ENCODE measurements at regions not wholly inside any gene's neighbourhood (a gene's known extent, or its start where the extent isn't known, plus 50 kb on each side); places are given as distances from the start of the nearest gene placed in this dataset.

DNA sequence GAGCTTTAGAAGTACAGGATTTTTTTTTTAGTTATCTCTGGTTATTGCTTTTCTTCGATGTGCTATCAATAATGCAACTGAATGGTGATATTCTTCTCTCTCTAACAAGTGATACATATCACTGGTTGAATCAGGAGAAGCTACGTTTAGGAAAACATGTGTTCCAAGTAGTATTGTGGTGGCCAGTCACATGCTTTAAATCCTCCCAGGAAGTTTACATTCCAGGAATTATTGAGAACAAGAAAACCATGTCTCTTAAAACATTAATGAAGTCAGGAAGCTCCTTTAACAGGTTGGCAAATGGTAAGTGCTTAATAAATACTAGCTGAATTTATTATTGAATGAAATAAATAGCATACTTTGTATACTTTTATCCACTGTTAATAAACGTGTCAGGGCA, 371.1 kb downstream of the BCKDHB start:
- H3K27ac ChIP-seq = no peak overlapping the region
- H3K36me3 ChIP-seq (ENCODE audit: insufficient read depth in 1 of 2, low read depth in 1 of 2) = no peaks in the 10 kb centered on the region
- 62 to 73% (median 65%) methylated on average over 3 of the region's 3 CpGs for WGBS, 3 donors
- no peak overlapping the region for H3K4me3 ChIP-seq
- H3K27me3 ChIP-seq (ENCODE audit: insufficient read depth in 3 of 3, low read length in 2 of 3) = no peaks in the 10 kb centered on the region
- H3K9me3 ChIP-seq = no peaks in the 10 kb centered on the region
- intact Hi-C loops (cut with DNase I) = no loop called here
- TF ChIP-seq, protein P1, sequence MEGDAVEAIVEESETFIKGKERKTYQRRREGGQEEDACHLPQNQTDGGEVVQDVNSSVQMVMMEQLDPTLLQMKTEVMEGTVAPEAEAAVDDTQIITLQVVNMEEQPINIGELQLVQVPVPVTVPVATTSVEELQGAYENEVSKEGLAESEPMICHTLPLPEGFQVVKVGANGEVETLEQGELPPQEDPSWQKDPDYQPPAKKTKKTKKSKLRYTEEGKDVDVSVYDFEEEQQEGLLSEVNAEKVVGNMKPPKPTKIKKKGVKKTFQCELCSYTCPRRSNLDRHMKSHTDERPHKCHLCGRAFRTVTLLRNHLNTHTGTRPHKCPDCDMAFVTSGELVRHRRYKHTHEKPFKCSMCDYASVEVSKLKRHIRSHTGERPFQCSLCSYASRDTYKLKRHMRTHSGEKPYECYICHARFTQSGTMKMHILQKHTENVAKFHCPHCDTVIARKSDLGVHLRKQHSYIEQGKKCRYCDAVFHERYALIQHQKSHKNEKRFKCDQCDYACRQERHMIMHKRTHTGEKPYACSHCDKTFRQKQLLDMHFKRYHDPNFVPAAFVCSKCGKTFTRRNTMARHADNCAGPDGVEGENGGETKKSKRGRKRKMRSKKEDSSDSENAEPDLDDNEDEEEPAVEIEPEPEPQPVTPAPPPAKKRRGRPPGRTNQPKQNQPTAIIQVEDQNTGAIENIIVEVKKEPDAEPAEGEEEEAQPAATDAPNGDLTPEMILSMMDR (IDR thresholded peaks at IDR 0.05) = no peak
- no peak for DNase-seq
- ATAC-seq = no peak
- H3K4me1 ChIP-seq = no peaks in the 10 kb centered on the region

DNA sequence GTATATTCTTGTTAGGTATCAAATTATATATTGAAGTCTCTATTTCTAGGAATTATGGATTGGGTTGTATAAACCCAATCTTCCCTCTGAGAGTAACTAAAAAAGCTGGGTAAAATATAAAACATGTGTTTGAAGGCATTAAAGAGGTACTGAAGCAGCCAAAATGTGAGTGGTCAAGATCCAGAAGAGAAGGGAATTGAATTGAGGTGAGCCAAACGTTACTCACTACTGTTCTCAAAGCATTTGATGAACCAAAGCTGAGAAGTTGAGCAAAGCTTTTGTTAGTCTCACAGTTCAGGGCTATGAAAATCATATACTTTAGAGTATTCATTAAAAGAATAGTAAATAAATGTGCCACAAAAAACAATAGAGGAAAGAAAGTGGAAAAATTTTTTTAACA, 365.8 kb downstream of the BCKDHB start:
- Histone ChIP-seq H3K9me3 (no peaks in the 10 kb centered on the region), H3K27me3 (ENCODE audit: insufficient read depth in 3 of 3, low read length in 2 of 3) (no peaks in the 10 kb centered on the region), H3K4me1 (no peaks in the 10 kb centered on the region), H3K36me3 (ENCODE audit: insufficient read depth in 1 of 2, low read depth in 1 of 2) (no peaks in the 10 kb centered on the region), H3K27ac (no peak overlapping the region), H3K4me3 (no peak overlapping the region)
- TF ChIP-seq, protein P1 (IDR thresholded peaks at IDR 0.05) = no peak
- ATAC-seq (no peak), DNase-seq (no peak)
- 69 to 84% (median 77%) methylated on average over 1 of the region's 1 CpG for WGBS, 3 donors
- intact Hi-C loops (cut with DNase I) = no loop called here

DNA sequence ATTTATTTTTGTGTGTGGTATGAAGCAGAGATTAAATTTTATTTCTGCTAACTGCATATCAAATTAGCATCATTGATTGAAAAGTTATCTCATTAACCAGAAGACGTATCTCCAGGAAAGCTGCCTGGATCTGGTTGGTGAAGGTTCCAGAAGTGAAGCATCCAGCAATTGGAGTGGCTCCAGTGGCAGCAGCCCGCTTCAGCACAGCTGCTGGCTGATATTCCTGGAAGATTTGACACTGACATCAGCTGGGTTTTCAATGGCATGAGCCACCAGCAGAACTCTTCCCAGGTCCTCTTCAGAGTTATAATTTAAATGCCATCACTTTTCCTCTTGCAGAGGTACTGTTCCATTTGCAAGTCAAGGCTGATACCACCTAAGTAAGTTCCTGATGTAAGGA, 363.5 kb downstream of the BCKDHB start:
- H3K27ac ChIP-seq = no peak overlapping the region
- TF ChIP-seq, protein P1 (IDR thresholded peaks at IDR 0.05) = no peak
- no peaks in the 10 kb centered on the region for H3K27me3 ChIP-seq (ENCODE audit: insufficient read depth in 3 of 3, low read length in 2 of 3)
- DNase-seq = no peak
- no peak overlapping the region for H3K4me3 ChIP-seq
- peak in 1 of 4 donors; percentile 65 for ATAC-seq
- no peaks in the 10 kb centered on the region for H3K4me1 ChIP-seq
- H3K9me3 ChIP-seq = no peaks in the 10 kb centered on the region
- no peaks in the 10 kb centered on the region for H3K36me3 ChIP-seq (ENCODE audit: insufficient read depth in 1 of 2, low read depth in 1 of 2)
- WGBS, 3 donors = 20 to 48% (median 26%) methylated on average over 2 of the region's 2 CpGs
- intact Hi-C loops (cut with DNase I) = no loop called here

DNA sequence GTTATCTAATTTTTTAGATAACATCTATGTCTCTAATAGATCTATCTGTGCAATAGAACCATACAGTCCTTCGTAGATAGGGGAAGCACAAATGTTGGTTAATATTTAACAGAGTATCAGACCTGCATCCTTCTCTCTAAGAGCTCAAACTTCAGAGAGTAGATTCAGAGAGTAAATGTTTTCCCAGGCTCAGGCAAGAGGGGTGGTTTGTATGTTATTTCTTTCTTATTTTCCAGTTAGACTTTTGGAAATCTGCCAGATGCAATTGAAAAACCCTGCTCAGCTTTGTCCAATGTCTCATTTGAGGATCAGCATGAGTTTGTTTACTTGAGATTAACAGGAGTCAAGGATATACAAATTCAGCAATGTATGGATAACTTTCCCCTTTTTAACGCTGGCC, 361.9 kb downstream of the BCKDHB start:
- TF ChIP-seq, protein P1 (IDR thresholded peaks at IDR 0.05) = no peak

DNA sequence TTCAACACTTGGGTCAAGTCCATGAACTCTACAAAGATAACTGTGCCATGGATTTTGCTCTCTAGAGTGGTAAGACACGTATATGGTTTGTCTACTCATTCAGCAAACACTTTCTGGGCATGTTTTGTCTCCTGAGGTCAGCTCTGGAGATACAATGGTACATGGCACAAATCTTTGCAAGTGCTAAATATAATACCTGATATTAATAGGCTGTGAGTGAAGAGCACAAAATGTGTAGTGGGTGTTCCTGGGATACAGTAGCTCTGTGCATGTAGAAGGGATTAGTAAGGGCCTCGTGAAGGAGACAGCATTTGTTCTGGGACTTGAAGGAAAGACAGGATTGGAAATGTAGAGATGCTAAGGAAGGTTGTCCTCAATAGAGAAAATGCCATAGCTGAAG, 360.9 kb downstream of the BCKDHB start:
- H3K27me3 ChIP-seq (ENCODE audit: insufficient read depth in 3 of 3, low read length in 2 of 3) = no peaks in the 10 kb centered on the region
- no peaks in the 10 kb centered on the region for H3K9me3 ChIP-seq
- no peak overlapping the region for H3K27ac ChIP-seq
- intact Hi-C loops (cut with DNase I) = no loop called here
- H3K4me1 ChIP-seq = no peaks in the 10 kb centered on the region
- TF ChIP-seq, protein P1 (IDR thresholded peaks at IDR 0.05) = no peak
- peak; percentile 48 to 97 (median 77) for ATAC-seq
- WGBS, 3 donors = 42 to 53% (median 49%) methylated on average over 2 of the region's 2 CpGs
- no peak for DNase-seq
- H3K36me3 ChIP-seq (ENCODE audit: insufficient read depth in 1 of 2, low read depth in 1 of 2) = no peaks in the 10 kb centered on the region
- H3K4me3 ChIP-seq = no peak overlapping the region

More for the DNA sequence above, 361.9 kb downstream of the BCKDHB start:
- Histone ChIP-seq H3K36me3 (ENCODE audit: insufficient read depth in 1 of 2, low read depth in 1 of 2) (no peaks in the 10 kb centered on the region), H3K27ac (no peak overlapping the region), H3K4me3 (no peak overlapping the region), H3K27me3 (ENCODE audit: insufficient read depth in 3 of 3, low read length in 2 of 3) (no peaks in the 10 kb centered on the region), H3K4me1 (no peaks in the 10 kb centered on the region), H3K9me3 (no peaks in the 10 kb centered on the region)
- intact Hi-C loops (cut with DNase I) = no loop called here
- WGBS, 3 donors = 77 to 88% (median 85%) methylated on average over 2 of the region's 2 CpGs
- DNase-seq = no peak
- ATAC-seq = no peak

Measured in psoas muscle (tissue), 7 donors.